ENCODE measurements at regions not wholly inside any gene's neighbourhood (a gene's known extent, or its start where the extent isn't known, plus 50 kb on each side); places are given as distances from the start of the nearest gene placed in this dataset.

DNA sequence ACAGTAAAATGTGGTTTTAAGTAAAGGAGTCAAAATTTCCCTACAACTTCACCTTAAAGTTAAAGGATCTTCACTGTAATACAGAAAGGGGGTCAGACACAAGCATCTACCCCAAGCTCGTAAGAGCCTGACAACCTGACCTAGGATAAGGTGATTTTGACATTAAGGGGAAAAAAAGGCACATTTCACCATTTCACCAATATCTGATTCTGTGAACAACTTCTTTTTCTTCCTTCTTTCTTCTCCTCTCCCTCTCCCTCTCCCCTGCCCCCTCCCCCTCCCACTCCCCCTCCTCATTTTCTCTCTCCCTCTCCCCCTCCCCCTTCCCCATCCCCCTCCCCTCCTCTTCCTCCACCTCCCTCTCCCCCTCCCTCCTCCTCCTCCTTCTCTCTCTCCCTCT is 796.7 kb upstream of the ARGLU1 start:
- ChIA-PET POLR2A (no interaction called here), CTCF (no interaction called here)
- no peaks in the 10 kb centered on the region for H3K27me3 ChIP-seq (ENCODE audit: control insufficient read depth, insufficient read depth, low read length)
- H3K4me3 ChIP-seq (ENCODE audit: low read depth, low read length), result no peak overlapping the region
- TF ChIP-seq, protein P1, sequence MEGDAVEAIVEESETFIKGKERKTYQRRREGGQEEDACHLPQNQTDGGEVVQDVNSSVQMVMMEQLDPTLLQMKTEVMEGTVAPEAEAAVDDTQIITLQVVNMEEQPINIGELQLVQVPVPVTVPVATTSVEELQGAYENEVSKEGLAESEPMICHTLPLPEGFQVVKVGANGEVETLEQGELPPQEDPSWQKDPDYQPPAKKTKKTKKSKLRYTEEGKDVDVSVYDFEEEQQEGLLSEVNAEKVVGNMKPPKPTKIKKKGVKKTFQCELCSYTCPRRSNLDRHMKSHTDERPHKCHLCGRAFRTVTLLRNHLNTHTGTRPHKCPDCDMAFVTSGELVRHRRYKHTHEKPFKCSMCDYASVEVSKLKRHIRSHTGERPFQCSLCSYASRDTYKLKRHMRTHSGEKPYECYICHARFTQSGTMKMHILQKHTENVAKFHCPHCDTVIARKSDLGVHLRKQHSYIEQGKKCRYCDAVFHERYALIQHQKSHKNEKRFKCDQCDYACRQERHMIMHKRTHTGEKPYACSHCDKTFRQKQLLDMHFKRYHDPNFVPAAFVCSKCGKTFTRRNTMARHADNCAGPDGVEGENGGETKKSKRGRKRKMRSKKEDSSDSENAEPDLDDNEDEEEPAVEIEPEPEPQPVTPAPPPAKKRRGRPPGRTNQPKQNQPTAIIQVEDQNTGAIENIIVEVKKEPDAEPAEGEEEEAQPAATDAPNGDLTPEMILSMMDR (IDR thresholded peaks at IDR 0.05; ENCODE audit: insufficient read depth, low read depth, low read length), result no peak
- no peaks in the 10 kb centered on the region for H3K36me3 ChIP-seq (ENCODE audit: control insufficient read depth, insufficient read depth, low read length)
- DNase-seq (ENCODE audit: low read depth), result no peak

GRCh38 chr13:107361666-107362065 is 793.7 kb upstream of the ARGLU1 start:
- Histone ChIP-seq H3K27me3 (ENCODE audit: control insufficient read depth, insufficient read depth, low read length) (no peaks in the 10 kb centered on the region), H3K4me3 (ENCODE audit: low read depth, low read length) (no peak overlapping the region), H3K36me3 (ENCODE audit: control insufficient read depth, insufficient read depth, low read length) (no peaks in the 10 kb centered on the region)
- TF ChIP-seq, protein P1 (IDR thresholded peaks at IDR 0.05; ENCODE audit: insufficient read depth, low read depth, low read length), result no peak
- POLR2A ChIA-PET, result no interaction called here
- CTCF ChIA-PET, result no interaction called here
- no peak for DNase-seq (ENCODE audit: low read depth)

- no peak overlapping the region for H3K4me3 ChIP-seq (ENCODE audit: low read depth, low read length)
- DNase-seq (ENCODE audit: low read depth), result no peak
- TF ChIP-seq, protein P1 (IDR thresholded peaks at IDR 0.05; ENCODE audit: insufficient read depth, low read depth, low read length), result no peak
- ChIA-PET CTCF (no interaction called here), POLR2A (no interaction called here)
- H3K36me3 ChIP-seq (ENCODE audit: control insufficient read depth, insufficient read depth, low read length), result no peaks in the 10 kb centered on the region
- H3K27me3 ChIP-seq (ENCODE audit: control insufficient read depth, insufficient read depth, low read length), result no peaks in the 10 kb centered on the region
Measured at GRCh38 chr13:107360010-107360409, 792.1 kb upstream of the ARGLU1 start.

DNA sequence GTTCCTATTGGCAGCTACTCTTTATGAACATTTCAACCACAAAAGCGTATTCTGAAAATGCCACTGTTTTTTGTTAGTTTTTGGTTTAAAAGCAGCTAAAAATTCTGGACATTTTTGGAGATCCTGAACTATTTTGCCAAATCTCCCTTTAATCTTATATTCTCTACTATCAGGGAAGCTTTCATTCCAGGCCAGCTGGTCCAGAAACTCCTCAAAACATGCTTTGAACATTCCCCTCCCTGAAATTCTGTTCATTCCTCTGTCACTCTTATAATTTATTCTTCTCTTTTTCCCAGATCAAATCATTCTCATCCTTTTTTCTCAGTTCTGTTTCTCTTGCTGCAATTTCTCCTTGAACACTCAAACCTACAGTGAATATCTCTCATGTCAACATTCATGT is 790.9 kb upstream of the ARGLU1 start:
- H3K27me3 ChIP-seq (ENCODE audit: control insufficient read depth, insufficient read depth, low read length), result no peaks in the 10 kb centered on the region
- CTCF ChIA-PET, result no interaction called here
- TF ChIP-seq, protein P1 (IDR thresholded peaks at IDR 0.05; ENCODE audit: insufficient read depth, low read depth, low read length), result no peak
- no peak for DNase-seq (ENCODE audit: low read depth)
- H3K36me3 ChIP-seq (ENCODE audit: control insufficient read depth, insufficient read depth, low read length), result no peaks in the 10 kb centered on the region
- no peak overlapping the region for H3K4me3 ChIP-seq (ENCODE audit: low read depth, low read length)
- POLR2A ChIA-PET, result no interaction called here

- TF ChIP-seq, protein P1 (IDR thresholded peaks at IDR 0.05; ENCODE audit: insufficient read depth, low read depth, low read length), result no peak
- ChIA-PET CTCF (interaction anchor here (0.7 kb wide), 1 partner anchor 35 kb away, joined by 3 read pairs; no protein-coding TSS in a partner anchor), POLR2A (no interaction called here)
- Histone ChIP-seq H3K27me3 (ENCODE audit: control insufficient read depth, insufficient read depth, low read length) (no peaks in the 10 kb centered on the region), H3K36me3 (ENCODE audit: control insufficient read depth, insufficient read depth, low read length) (no peaks in the 10 kb centered on the region), H3K4me3 (ENCODE audit: low read depth, low read length) (no peak overlapping the region)
- no peak for DNase-seq (ENCODE audit: low read depth)
Measured at GRCh38 chr13:107351305-107351704, 783.4 kb upstream of the ARGLU1 start.

Data from BJ (cell line).